Fibroblast of skin of right quadriceps (primary cell): ENCODE measurements at regions not wholly inside any gene's neighbourhood (a gene's known extent, or its start where the extent isn't known, plus 50 kb on each side); places are given as distances from the start of the nearest gene placed in this dataset.

Source experiments
- DNase-seq: peaks from one replicate; pipeline ENCODE4 v3.0.0-alpha.2; 2013

GRCh38 chr11:103010891-103011290 is 55.4 kb upstream of the MMP13 start:
- no peak for DNase-seq

GRCh38 chr11:103007521-103007920 is 52.0 kb upstream of the MMP13 start:
- peak; percentile 72 for DNase-seq
